HT1080 (cell line): ENCODE measurements at regions not wholly inside any gene's neighbourhood (a gene's known extent, or its start where the extent isn't known, plus 50 kb on each side); places are given as distances from the start of the nearest gene placed in this dataset.
A peak's percentile ranks its signal among the peaks of the same experiment; 100 is the strongest.

Experiments
- DNase-seq: peaks from one replicate; pipeline ENCODE4 v3.0.0-alpha.2; 2015; ENCODE audit warnings: low read depth

- no peak for DNase-seq
Observed at GRCh38 chr4:176971576-176972115, 178.9 kb upstream of the VEGFC start.

- DNase-seq = no peak
Observed at GRCh38 chr4:176979416-176979815, 186.7 kb upstream of the VEGFC start.

GRCh38 chr4:176981074-176981473 is 188.4 kb upstream of the VEGFC start:
- peak; percentile 54 for DNase-seq

GRCh38 chr4:176981551-176981950 is 188.8 kb upstream of the VEGFC start:
- DNase-seq = no peak

GRCh38 chr4:176988226-176988625 is 195.5 kb upstream of the VEGFC start:
- DNase-seq = peak; percentile 98

- no peak for DNase-seq
Observed at GRCh38 chr4:176989186-176989585, 196.5 kb upstream of the VEGFC start.

- DNase-seq = peak; percentile 69
Observed at GRCh38 chr4:176999935-177000543, 207.3 kb upstream of the VEGFC start.

- peak; percentile 85 for DNase-seq
Observed at GRCh38 chr4:177001271-177002175, 208.8 kb upstream of the VEGFC start.

GRCh38 chr4:177005674-177006230 is 213.0 kb upstream of the VEGFC start:
- DNase-seq = peak; percentile 98

- no peak for DNase-seq
Observed at GRCh38 chr4:177006331-177006730, 213.6 kb upstream of the VEGFC start.

GRCh38 chr4:177008071-177008835 is 215.5 kb upstream of the VEGFC start:
- peak; percentile 74 for DNase-seq

- no peak for DNase-seq
Observed at GRCh38 chr4:177008836-177009501, 216.2 kb upstream of the VEGFC start.

- DNase-seq = no peak
Observed at GRCh38 chr4:177010418-177010817, 217.7 kb upstream of the VEGFC start.

GRCh38 chr4:177012918-177013545 is 220.3 kb upstream of the VEGFC start:
- no peak for DNase-seq

- DNase-seq = no peak
Observed at GRCh38 chr4:177016541-177017141, 223.9 kb upstream of the VEGFC start.

GRCh38 chr4:177023951-177024350 is 231.2 kb upstream of the VEGFC start:
- no peak for DNase-seq

- no peak for DNase-seq
Observed at GRCh38 chr4:177032341-177032740, 239.6 kb upstream of the VEGFC start.

- DNase-seq = no peak
Observed at GRCh38 chr4:177033135-177033534, 240.4 kb upstream of the VEGFC start.

- DNase-seq = no peak
Observed at GRCh38 chr4:177033632-177034031, 240.9 kb upstream of the VEGFC start.

- no peak for DNase-seq
Observed at GRCh38 chr4:177041356-177041755, 248.6 kb upstream of the VEGFC start.
